ENCODE measurements at regions not wholly inside any gene's neighbourhood (a gene's known extent, or its start where the extent isn't known, plus 50 kb on each side); places are given as distances from the start of the nearest gene placed in this dataset.
"Not testable (repeated sequence)": the region's sequence is repeated elsewhere in the genome, so short reads cannot be mapped to it uniquely, and the experiment has no call there.

- TF ChIP-seq, protein P1, sequence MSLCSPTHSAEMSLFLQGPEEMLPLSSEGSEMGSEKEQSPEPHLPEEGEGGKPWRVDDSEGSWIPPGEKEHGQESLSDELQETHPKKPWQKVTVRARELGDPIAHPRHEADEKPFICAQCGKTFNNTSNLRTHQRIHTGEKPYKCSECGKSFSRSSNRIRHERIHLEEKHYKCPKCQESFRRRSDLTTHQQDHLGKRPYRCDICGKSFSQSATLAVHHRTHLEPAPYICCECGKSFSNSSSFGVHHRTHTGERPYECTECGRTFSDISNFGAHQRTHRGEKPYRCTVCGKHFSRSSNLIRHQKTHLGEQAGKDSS (CRISPR knock-in tag; IDR thresholded peaks at IDR 0.05; ENCODE audit: borderline replicate concordance, low read depth): no peak
- TF ChIP-seq PBX2 (CRISPR knock-in tag; IDR thresholded peaks at IDR 0.05) (no peak), SAP130 (CRISPR knock-in tag; IDR thresholded peaks at IDR 0.05; ENCODE audit: low read depth) (no peak), SRSF1 (optimal IDR thresholded peaks at IDR 0.05; ENCODE audit: low read depth, low read length) (no peak)
- DNase-seq (ENCODE audit: low spot score) (no peak), ATAC-seq (no peak), FAIRE-seq (no peak)
- no peak overlapping the region for H2AFZ ChIP-seq (ENCODE audit: low read length)
- no peak overlapping the region for H3K4me3 ChIP-seq (replicated peaks in 1 of 3; ENCODE audit: insufficient read depth in 1 of 3, low read depth in 2 of 3, low read length in 3 of 3)
- 15% methylated on average over 4 of the region's 5 CpGs for WGBS (ENCODE audit: low lambda C conversion rate)
- intact Hi-C loops (cut with micrococcal nuclease; ENCODE audit: unreplicated experiment): no loop called here
- no peaks in the 10 kb centered on the region; a peak in 1 of 5 replicates for H3K27me3 ChIP-seq (ENCODE audit: control insufficient read depth in 1 of 2, insufficient read depth in 2 of 2, low read length in 2 of 2)
- H3K27ac ChIP-seq (ENCODE audit: extremely low read length, insufficient read depth, low read length): no peak overlapping the region
- H3K79me2 ChIP-seq (ENCODE audit: insufficient read depth, low read length): no peaks in the 10 kb centered on the region
- ChIA-PET POLR2A (no interaction called here), CTCF (ENCODE audit: low intra/inter-chr PET ratio, low total read pairs) (no interaction called here)
- no peaks in the 10 kb centered on the region for H3K4me1 ChIP-seq (ENCODE audit: insufficient read depth, low read length)
- 0 out of 2 replicates have a peak, but pooled peaks cover 4% of the 10 kb centered on the region for H3K9me3 ChIP-seq (ENCODE audit: low read length)
- no peaks in the 10 kb centered on the region for H3K36me3 ChIP-seq (replicated peaks in 1 of 2; ENCODE audit: control insufficient read depth in 1 of 2, insufficient read depth in 2 of 2, low read length in 2 of 2)
- no peak overlapping the region for H3K4me2 ChIP-seq (ENCODE audit: low read depth, low read length)
- in situ Hi-C loops (cut with HindIII; ENCODE audit: extremely low pct_ligation_motif_present, low pct_unique_long_range_greater_than_20kb): no loop called here
- H4K20me1 ChIP-seq (ENCODE audit: insufficient read depth, low read length): no peaks in the 10 kb centered on the region
- H3K9ac ChIP-seq (ENCODE audit: insufficient read depth, low read depth, low read length): no peak overlapping the region
- no TSS peak for BruUV-seq (replicated peaks)
Observed at GRCh38 chr14:105748204-105748578, 221.8 kb downstream of the TMEM121 start.

GRCh38 chr14:105748710-105749109, 222.3 kb downstream of the TMEM121 start:
- H4K20me1 ChIP-seq (ENCODE audit: insufficient read depth, low read length); intact Hi-C loops (cut with micrococcal nuclease; ENCODE audit: unreplicated experiment); H3K4me3 ChIP-seq (replicated peaks in 1 of 3; ENCODE audit: insufficient read depth in 1 of 3, low read depth in 2 of 3, low read length in 3 of 3); in situ Hi-C loops (cut with HindIII; ENCODE audit: extremely low pct_ligation_motif_present, low pct_unique_long_range_greater_than_20kb); H3K4me2 ChIP-seq (ENCODE audit: low read depth, low read length); H3K36me3 ChIP-seq (replicated peaks in 1 of 2; ENCODE audit: control insufficient read depth in 1 of 2, insufficient read depth in 2 of 2, low read length in 2 of 2); H3K9me3 ChIP-seq (ENCODE audit: low read length); H3K79me2 ChIP-seq (ENCODE audit: insufficient read depth, low read length); FAIRE-seq; ATAC-seq; H3K27me3 ChIP-seq (ENCODE audit: control insufficient read depth in 1 of 2, insufficient read depth in 2 of 2, low read length in 2 of 2); POLR2A ChIA-PET; H3K9ac ChIP-seq (ENCODE audit: insufficient read depth, low read depth, low read length); H2AFZ ChIP-seq (ENCODE audit: low read length); H3K27ac ChIP-seq (ENCODE audit: extremely low read length, insufficient read depth, low read length); BruUV-seq (replicated peaks); H3K4me1 ChIP-seq (ENCODE audit: insufficient read depth, low read length); DNase-seq (ENCODE audit: low spot score); CTCF ChIA-PET (ENCODE audit: low intra/inter-chr PET ratio, low total read pairs): not testable (repeated sequence)
- whole genome bisulfite sequencing (ENCODE audit: low lambda C conversion rate): 5% methylated on average over 6 of the region's 6 CpGs

DNA sequence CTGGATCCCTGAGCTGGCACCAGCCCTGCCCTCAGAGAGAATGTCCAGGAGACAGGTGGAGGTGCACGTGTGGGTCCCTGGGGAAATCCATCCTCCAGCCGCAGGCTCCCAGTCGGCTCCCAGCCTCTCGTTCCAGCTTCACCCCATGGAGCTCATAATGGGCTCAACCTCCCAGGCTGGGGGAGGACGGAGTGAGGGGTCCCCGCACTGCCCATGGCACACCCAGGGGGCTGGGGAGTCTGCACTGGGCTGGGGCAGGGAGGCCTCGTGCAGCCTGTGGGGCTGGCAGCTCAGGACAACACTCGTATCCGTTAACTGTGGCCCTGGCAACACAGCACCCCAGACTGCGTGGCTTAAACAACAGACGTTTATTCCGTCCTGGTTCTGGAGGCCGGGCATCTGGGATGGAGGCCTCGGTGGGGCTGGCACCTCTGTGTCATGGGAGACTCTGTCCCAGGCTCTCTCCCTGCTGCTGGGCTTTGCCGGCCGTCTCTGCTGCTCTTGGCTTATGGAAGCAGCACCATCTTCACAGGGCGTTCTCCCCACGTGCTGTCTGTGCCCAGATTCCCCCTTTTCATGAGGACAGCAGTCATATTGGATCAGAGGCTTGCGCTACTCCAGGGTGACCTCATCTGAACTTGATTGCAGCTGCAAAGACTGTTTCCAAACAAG, 223.6 kb downstream of the TMEM121 start:
- ATAC-seq; H3K9ac ChIP-seq (ENCODE audit: insufficient read depth, low read depth, low read length): not testable (repeated sequence)

More for the DNA sequence above, 223.6 kb downstream of the TMEM121 start:
- in situ Hi-C loops (cut with HindIII; ENCODE audit: extremely low pct_ligation_motif_present, low pct_unique_long_range_greater_than_20kb); H3K4me1 ChIP-seq (ENCODE audit: insufficient read depth, low read length); H3K27me3 ChIP-seq (ENCODE audit: control insufficient read depth in 1 of 2, insufficient read depth in 2 of 2, low read length in 2 of 2); DNase-seq (ENCODE audit: low spot score); H2AFZ ChIP-seq (ENCODE audit: low read length); H3K4me3 ChIP-seq (replicated peaks in 1 of 3; ENCODE audit: insufficient read depth in 1 of 3, low read depth in 2 of 3, low read length in 3 of 3); H4K20me1 ChIP-seq (ENCODE audit: insufficient read depth, low read length); FAIRE-seq; intact Hi-C loops (cut with micrococcal nuclease; ENCODE audit: unreplicated experiment); CTCF ChIA-PET (ENCODE audit: low intra/inter-chr PET ratio, low total read pairs); H3K79me2 ChIP-seq (ENCODE audit: insufficient read depth, low read length); POLR2A ChIA-PET; H3K9me3 ChIP-seq (ENCODE audit: low read length); BruUV-seq (replicated peaks); H3K27ac ChIP-seq (ENCODE audit: extremely low read length, insufficient read depth, low read length); H3K36me3 ChIP-seq (replicated peaks in 1 of 2; ENCODE audit: control insufficient read depth in 1 of 2, insufficient read depth in 2 of 2, low read length in 2 of 2); H3K4me2 ChIP-seq (ENCODE audit: low read depth, low read length): not testable (repeated sequence)
- WGBS (ENCODE audit: low lambda C conversion rate): 17% methylated on average over 8 of the region's 19 CpGs

All from HepG2 (cell line).